SJCRH30 (cell line): ENCODE measurements at regions not wholly inside any gene's neighbourhood (a gene's known extent, or its start where the extent isn't known, plus 50 kb on each side); places are given as distances from the start of the nearest gene placed in this dataset.

ENCODE experiments used
- DNase-seq, 2 experiments: peaks; one replicate each; pipeline ENCODE4 v3.0.0-alpha.2; 2015 to 2020
- H3K27ac ChIP-seq: fragments of 250-450 bp; sonication (Bioruptor Pico); 2 replicates; pipeline ENCODE4 v1.5.1; 2020; ENCODE audit warnings: mild to moderate bottlenecking, moderate library complexity
- H3K27me3 ChIP-seq: fragments of 250-450 bp; sonication (Bioruptor Pico); 2 replicates; pipeline ENCODE4 v1.5.1; 2020; ENCODE audit warnings: mild to moderate bottlenecking, moderate library complexity
- H3K36me3 ChIP-seq: fragments of 250-450 bp; sonication (Bioruptor Pico); 2 replicates; pipeline ENCODE4 v1.5.1; 2020; ENCODE audit warnings: mild to moderate bottlenecking, moderate library complexity
- H3K4me1 ChIP-seq: fragments of 250-450 bp; sonication (Bioruptor Pico); 2 replicates; pipeline ENCODE4 v1.5.1; 2020; ENCODE audit warnings: mild to moderate bottlenecking, moderate library complexity
- H3K4me3 ChIP-seq: fragments of 250-450 bp; sonication (Bioruptor Pico); 2 replicates; pipeline ENCODE4 v1.5.1; 2020; ENCODE audit warnings: mild to moderate bottlenecking, moderate library complexity
- H3K9me3 ChIP-seq: fragments of 250-450 bp; sonication (Bioruptor Pico); replicated peaks from 2 replicates; pipeline ENCODE4 v1.5.1; 2020; ENCODE audit warnings: mild to moderate bottlenecking, moderate library complexity

GRCh38 chr3:193824365-193824764 lies 231.4 kb downstream of the OPA1 start:
- Histone ChIP-seq H3K4me1 (peaks cover 44% of the 10 kb centered on the region), H3K4me3 (no peak overlapping the region)
- no peak for DNase-seq

GRCh38 chr3:193825617-193826016 lies 232.6 kb downstream of the OPA1 start:
- Histone ChIP-seq H3K4me3 (no peak overlapping the region), H3K27me3 (no peaks in the 10 kb centered on the region), H3K4me1 (peaks cover 54% of the 10 kb centered on the region), H3K27ac (no peak overlapping the region), H3K9me3 (no peaks in the 10 kb centered on the region), H3K36me3 (no peaks in the 10 kb centered on the region)
- DNase-seq, result no peak

More at GRCh38 chr3:193824365-193824764, 231.4 kb downstream of the OPA1 start:
- Histone ChIP-seq H3K27me3 (no peaks in the 10 kb centered on the region), H3K36me3 (no peaks in the 10 kb centered on the region), H3K9me3 (no peaks in the 10 kb centered on the region), H3K27ac (no peak overlapping the region)

- H3K27ac ChIP-seq, result peak overlapping the region; percentile 83
- no peaks in the 10 kb centered on the region for H3K27me3 ChIP-seq
- no peak overlapping the region for H3K4me3 ChIP-seq
- H3K9me3 ChIP-seq, result no peaks in the 10 kb centered on the region
- no peaks in the 10 kb centered on the region for H3K36me3 ChIP-seq
- peaks cover 59% of the 10 kb centered on the region for H3K4me1 ChIP-seq
- peak; percentile 44 to 69 for DNase-seq
Measured at GRCh38 chr3:193826159-193826795, 233.3 kb downstream of the OPA1 start.

- H3K4me1 ChIP-seq, result peaks cover 58% of the 10 kb centered on the region
- H3K4me3 ChIP-seq, result no peak overlapping the region
- no peaks in the 10 kb centered on the region for H3K27me3 ChIP-seq
- peak; percentile 31 to 65 for DNase-seq
- peak overlapping the region; percentile 83 for H3K27ac ChIP-seq
- H3K36me3 ChIP-seq, result no peaks in the 10 kb centered on the region
- no peaks in the 10 kb centered on the region for H3K9me3 ChIP-seq
Measured at GRCh38 chr3:193827040-193827669, 234.1 kb downstream of the OPA1 start.

GRCh38 chr3:193827871-193828270 lies 234.9 kb downstream of the OPA1 start:
- DNase-seq, result peak; percentile 60 to 89
- Histone ChIP-seq H3K4me3 (no peak overlapping the region), H3K27ac (peak overlapping the region; percentile 83), H3K36me3 (no peaks in the 10 kb centered on the region), H3K9me3 (no peaks in the 10 kb centered on the region), H3K4me1 (peaks cover 51% of the 10 kb centered on the region), H3K27me3 (no peaks in the 10 kb centered on the region)

- no peak for DNase-seq
- Histone ChIP-seq H3K4me3 (no peak overlapping the region), H3K27ac (peak overlapping the region; percentile 83), H3K27me3 (no peaks in the 10 kb centered on the region), H3K36me3 (no peaks in the 10 kb centered on the region), H3K4me1 (peaks cover 50% of the 10 kb centered on the region), H3K9me3 (no peaks in the 10 kb centered on the region)
Measured at GRCh38 chr3:193828477-193828876, 235.5 kb downstream of the OPA1 start.

GRCh38 chr3:193829781-193830180 lies 236.8 kb downstream of the OPA1 start:
- Histone ChIP-seq H3K27me3 (no peaks in the 10 kb centered on the region), H3K27ac (peak overlapping the region; percentile 83), H3K4me1 (peaks cover 50% of the 10 kb centered on the region), H3K4me3 (no peak overlapping the region), H3K36me3 (no peaks in the 10 kb centered on the region), H3K9me3 (no peaks in the 10 kb centered on the region)
- DNase-seq, result peak; percentile 85 to 90

GRCh38 chr3:193830791-193831191 lies 237.8 kb downstream of the OPA1 start:
- DNase-seq, result peak; percentile 20 to 45
- peaks cover 50% of the 10 kb centered on the region for H3K4me1 ChIP-seq
- H3K27ac ChIP-seq, result peak overlapping the region; percentile 83
- no peak overlapping the region for H3K4me3 ChIP-seq
- no peaks in the 10 kb centered on the region for H3K36me3 ChIP-seq
- no peaks in the 10 kb centered on the region for H3K9me3 ChIP-seq
- H3K27me3 ChIP-seq, result no peaks in the 10 kb centered on the region

GRCh38 chr3:193831495-193832455 lies 238.8 kb downstream of the OPA1 start:
- Histone ChIP-seq H3K27me3 (no peaks in the 10 kb centered on the region), H3K27ac (no peak overlapping the region), H3K4me3 (no peak overlapping the region), H3K36me3 (no peaks in the 10 kb centered on the region), H3K9me3 (no peaks in the 10 kb centered on the region), H3K4me1 (peaks cover 40% of the 10 kb centered on the region)
- no peak for DNase-seq

GRCh38 chr3:193832833-193833413 lies 239.9 kb downstream of the OPA1 start:
- H3K4me3 ChIP-seq, result no peak overlapping the region
- no peaks in the 10 kb centered on the region for H3K36me3 ChIP-seq
- H3K27ac ChIP-seq, result no peak overlapping the region
- no peaks in the 10 kb centered on the region for H3K27me3 ChIP-seq
- DNase-seq, result no peak
- peaks cover 29% of the 10 kb centered on the region for H3K4me1 ChIP-seq
- H3K9me3 ChIP-seq, result no peaks in the 10 kb centered on the region

- H3K27me3 ChIP-seq, result no peaks in the 10 kb centered on the region
- peaks cover 22% of the 10 kb centered on the region for H3K4me1 ChIP-seq
- no peak overlapping the region for H3K27ac ChIP-seq
- no peak for DNase-seq
- no peak overlapping the region for H3K4me3 ChIP-seq
- no peaks in the 10 kb centered on the region for H3K36me3 ChIP-seq
- H3K9me3 ChIP-seq, result no peaks in the 10 kb centered on the region
Measured at GRCh38 chr3:193833592-193833991, 240.6 kb downstream of the OPA1 start.

GRCh38 chr3:193835414-193835813 lies 242.4 kb downstream of the OPA1 start:
- Histone ChIP-seq H3K27me3 (no peaks in the 10 kb centered on the region), H3K36me3 (no peaks in the 10 kb centered on the region), H3K9me3 (no peaks in the 10 kb centered on the region), H3K4me3 (no peak overlapping the region), H3K4me1 (peaks cover 7% of the 10 kb centered on the region), H3K27ac (no peak overlapping the region)
- DNase-seq, result no peak

GRCh38 chr3:193836511-193836910 lies 243.5 kb downstream of the OPA1 start:
- H3K27ac ChIP-seq, result no peak overlapping the region
- no peak overlapping the region for H3K4me3 ChIP-seq
- no peak for DNase-seq
- H3K27me3 ChIP-seq, result no peaks in the 10 kb centered on the region
- H3K4me1 ChIP-seq, result no peaks in the 10 kb centered on the region
- no peaks in the 10 kb centered on the region for H3K9me3 ChIP-seq
- no peaks in the 10 kb centered on the region for H3K36me3 ChIP-seq

- Histone ChIP-seq H3K36me3 (no peaks in the 10 kb centered on the region), H3K27ac (no peak overlapping the region), H3K27me3 (no peaks in the 10 kb centered on the region), H3K9me3 (no peaks in the 10 kb centered on the region), H3K4me1 (no peaks in the 10 kb centered on the region), H3K4me3 (no peak overlapping the region)
- no peak for DNase-seq
Measured at GRCh38 chr3:193836918-193837317, 243.9 kb downstream of the OPA1 start.
